ENCODE measurements at regions not wholly inside any gene's neighbourhood (a gene's known extent, or its start where the extent isn't known, plus 50 kb on each side); places are given as distances from the start of the nearest gene placed in this dataset.

DNA sequence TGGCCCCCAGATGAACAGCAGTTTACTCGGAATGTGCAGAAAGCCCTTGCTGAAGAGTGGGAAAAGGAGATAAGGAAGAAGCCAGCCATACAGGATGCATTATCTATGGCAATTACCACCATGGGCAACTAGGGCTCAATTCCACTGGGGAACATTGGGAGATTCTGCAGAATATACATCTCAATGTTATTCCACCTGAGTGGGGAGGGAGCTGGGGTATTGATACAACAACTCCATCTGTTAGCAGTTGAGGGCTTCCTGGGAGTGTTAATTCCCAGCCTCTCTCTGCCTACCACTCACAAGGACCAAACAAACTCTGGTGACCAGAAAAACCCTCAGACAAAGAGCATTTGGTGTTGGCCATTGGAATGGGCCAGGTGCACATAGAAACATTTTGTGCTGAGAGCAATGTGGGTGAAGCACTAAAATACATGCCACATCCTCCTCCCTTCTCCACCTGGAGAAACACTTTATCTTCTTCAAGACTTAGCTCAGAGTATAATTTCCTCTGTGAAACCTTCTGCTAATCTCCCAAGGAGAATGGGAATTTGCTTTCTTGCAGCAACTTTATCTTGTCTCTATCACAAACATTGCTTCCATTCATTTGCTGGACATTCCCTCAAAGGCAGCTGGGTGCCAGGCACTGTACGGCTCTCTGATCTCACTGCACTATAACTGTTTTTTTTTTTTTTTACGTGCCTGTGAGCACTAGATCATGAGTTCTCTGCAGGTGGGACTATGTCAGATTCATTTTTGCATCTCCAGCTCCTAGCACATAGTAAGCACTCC lies 292.2 kb downstream of the MN1 start:
- no peaks in the 10 kb centered on the region for H3K9me3 Mint-ChIP-seq (ENCODE audit: low read depth)
- TF ChIP-seq, protein P1, sequence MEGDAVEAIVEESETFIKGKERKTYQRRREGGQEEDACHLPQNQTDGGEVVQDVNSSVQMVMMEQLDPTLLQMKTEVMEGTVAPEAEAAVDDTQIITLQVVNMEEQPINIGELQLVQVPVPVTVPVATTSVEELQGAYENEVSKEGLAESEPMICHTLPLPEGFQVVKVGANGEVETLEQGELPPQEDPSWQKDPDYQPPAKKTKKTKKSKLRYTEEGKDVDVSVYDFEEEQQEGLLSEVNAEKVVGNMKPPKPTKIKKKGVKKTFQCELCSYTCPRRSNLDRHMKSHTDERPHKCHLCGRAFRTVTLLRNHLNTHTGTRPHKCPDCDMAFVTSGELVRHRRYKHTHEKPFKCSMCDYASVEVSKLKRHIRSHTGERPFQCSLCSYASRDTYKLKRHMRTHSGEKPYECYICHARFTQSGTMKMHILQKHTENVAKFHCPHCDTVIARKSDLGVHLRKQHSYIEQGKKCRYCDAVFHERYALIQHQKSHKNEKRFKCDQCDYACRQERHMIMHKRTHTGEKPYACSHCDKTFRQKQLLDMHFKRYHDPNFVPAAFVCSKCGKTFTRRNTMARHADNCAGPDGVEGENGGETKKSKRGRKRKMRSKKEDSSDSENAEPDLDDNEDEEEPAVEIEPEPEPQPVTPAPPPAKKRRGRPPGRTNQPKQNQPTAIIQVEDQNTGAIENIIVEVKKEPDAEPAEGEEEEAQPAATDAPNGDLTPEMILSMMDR (IDR thresholded peaks at IDR 0.05; ENCODE audit: unreplicated experiment) = no peak

GRCh38 chr22:27510024-27510423 lies 291.5 kb downstream of the MN1 start:
- no peaks in the 10 kb centered on the region for H3K36me3 Mint-ChIP-seq (ENCODE audit: insufficient read depth)
- H3K27me3 Mint-ChIP-seq = peaks cover 15% of the 10 kb centered on the region
- DNase-seq (ENCODE audit: low spot score, unreplicated experiment) = no peak

More for the DNA sequence above, 292.2 kb downstream of the MN1 start:
- no peak for DNase-seq (ENCODE audit: low spot score, unreplicated experiment)
- Mint-ChIP-seq H3K4me1 (ENCODE audit: low read depth) (no peaks in the 10 kb centered on the region), H3K27me3 (peaks cover 15% of the 10 kb centered on the region), H3K4me3 (ENCODE audit: low read depth) (no peak overlapping the region), H3K36me3 (ENCODE audit: insufficient read depth) (no peaks in the 10 kb centered on the region), H3K27ac (no peak overlapping the region)

DNA sequence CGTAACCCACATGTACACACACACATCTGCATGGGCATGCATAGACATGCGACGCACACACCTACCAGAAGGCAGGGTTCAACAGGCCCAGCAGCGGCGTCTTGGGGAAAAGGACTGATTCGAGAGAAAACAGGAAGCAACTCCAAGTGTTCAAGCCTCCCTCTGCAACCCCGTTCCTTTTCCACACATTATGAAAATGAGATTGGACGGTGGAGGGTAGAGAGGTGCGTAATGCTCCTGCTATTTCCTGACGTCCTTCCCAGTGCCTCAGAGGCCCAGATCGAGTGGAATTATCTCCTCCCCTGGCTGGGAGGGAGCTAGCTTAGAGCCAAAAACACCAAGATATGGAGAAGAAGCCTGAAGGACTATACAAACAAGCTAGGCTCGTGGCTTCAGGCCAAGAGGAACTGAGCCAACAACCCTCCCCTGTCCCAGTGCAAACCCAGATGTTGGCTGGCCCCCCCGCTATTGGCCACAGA lies 289.2 kb downstream of the MN1 start:
- Mint-ChIP-seq H3K9me3 (ENCODE audit: low read depth) (no peaks in the 10 kb centered on the region), H3K27me3 (peaks cover 15% of the 10 kb centered on the region), H3K4me1 (ENCODE audit: low read depth) (no peaks in the 10 kb centered on the region), H3K36me3 (ENCODE audit: insufficient read depth) (no peaks in the 10 kb centered on the region), H3K4me3 (ENCODE audit: low read depth) (no peak overlapping the region), H3K27ac (no peak overlapping the region)
- DNase-seq (ENCODE audit: low spot score, unreplicated experiment) = no peak
- TF ChIP-seq, protein P1 (IDR thresholded peaks at IDR 0.05; ENCODE audit: unreplicated experiment) = no peak

More at GRCh38 chr22:27510024-27510423, 291.5 kb downstream of the MN1 start:
- no peak overlapping the region for H3K27ac Mint-ChIP-seq
- H3K4me1 Mint-ChIP-seq (ENCODE audit: low read depth) = no peaks in the 10 kb centered on the region
- H3K4me3 Mint-ChIP-seq (ENCODE audit: low read depth) = no peak overlapping the region
- H3K9me3 Mint-ChIP-seq (ENCODE audit: low read depth) = no peaks in the 10 kb centered on the region
- TF ChIP-seq, protein P1 (IDR thresholded peaks at IDR 0.05; ENCODE audit: unreplicated experiment) = no peak

DNA sequence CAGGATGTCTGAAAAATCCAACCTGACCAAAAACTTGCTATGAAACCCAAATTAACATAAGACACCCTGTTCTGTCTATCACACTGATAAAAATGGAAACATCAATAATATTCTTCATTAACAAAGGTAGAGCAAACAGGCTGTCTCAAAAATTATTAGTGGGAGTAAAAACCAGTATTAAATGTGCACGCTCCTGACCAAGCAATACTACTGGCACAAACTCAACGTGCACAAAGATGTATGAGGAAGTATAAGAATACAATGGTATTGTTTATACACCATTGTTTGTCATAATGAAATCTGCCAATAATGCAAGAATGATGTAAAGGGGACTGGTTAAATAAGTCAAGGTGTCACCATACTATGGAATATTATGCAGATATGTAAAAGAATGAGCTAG lies 288.5 kb downstream of the MN1 start:
- TF ChIP-seq, protein P1 (IDR thresholded peaks at IDR 0.05; ENCODE audit: unreplicated experiment) = no peak
- H3K4me1 Mint-ChIP-seq (ENCODE audit: low read depth) = no peaks in the 10 kb centered on the region
- H3K9me3 Mint-ChIP-seq (ENCODE audit: low read depth) = no peaks in the 10 kb centered on the region
- DNase-seq (ENCODE audit: low spot score, unreplicated experiment) = no peak
- no peaks in the 10 kb centered on the region for H3K36me3 Mint-ChIP-seq (ENCODE audit: insufficient read depth)
- H3K27ac Mint-ChIP-seq = no peak overlapping the region
- H3K27me3 Mint-ChIP-seq = peaks cover 14% of the 10 kb centered on the region
- no peak overlapping the region for H3K4me3 Mint-ChIP-seq (ENCODE audit: low read depth)

- no peak for DNase-seq (ENCODE audit: low spot score, unreplicated experiment)
- TF ChIP-seq, protein P1 (IDR thresholded peaks at IDR 0.05; ENCODE audit: unreplicated experiment) = no peak
- peaks cover 8% of the 10 kb centered on the region for H3K27me3 Mint-ChIP-seq
- H3K4me1 Mint-ChIP-seq (ENCODE audit: low read depth) = peaks cover 2% of the 10 kb centered on the region
- no peaks in the 10 kb centered on the region for H3K9me3 Mint-ChIP-seq (ENCODE audit: low read depth)
- no peak overlapping the region for H3K27ac Mint-ChIP-seq
- no peak overlapping the region for H3K4me3 Mint-ChIP-seq (ENCODE audit: low read depth)
- H3K36me3 Mint-ChIP-seq (ENCODE audit: insufficient read depth) = no peaks in the 10 kb centered on the region
These were observed 286.7 kb downstream of the MN1 start for GRCh38 chr22:27514601-27515523.

Data from progenitor cell of endocrine pancreas (in vitro differentiated cells).